Rectal smooth muscle tissue (tissue), 1 donor: ENCODE measurements at regions not wholly inside any gene's neighbourhood (a gene's known extent, or its start where the extent isn't known, plus 50 kb on each side); places are given as distances from the start of the nearest gene placed in this dataset.

Source experiments
- H3K27ac ChIP-seq: one replicate; pipeline ENCODE4 v1.7.0; 2013; ENCODE audit warnings: low read depth, low read length, inconsistent platforms
- H3K27me3 ChIP-seq: one replicate; pipeline ENCODE4 v1.7.0; 2013; ENCODE audit warnings: low read length; ENCODE audit not compliant: control insufficient read depth, insufficient read depth
- H3K36me3 ChIP-seq: one replicate; pipeline ENCODE4 v1.7.0; 2013; ENCODE audit warnings: low read length; ENCODE audit not compliant: control insufficient read depth, insufficient read depth
- H3K4me1 ChIP-seq: one replicate; pipeline ENCODE4 v1.7.0; 2013; ENCODE audit warnings: low read length; ENCODE audit not compliant: control insufficient read depth, insufficient read depth
- H3K4me3 ChIP-seq: one replicate; pipeline ENCODE4 v1.7.0; 2013; ENCODE audit warnings: low read length
- H3K9ac ChIP-seq: one replicate; pipeline ENCODE4 v1.7.0; 2013; ENCODE audit warnings: low read length

DNA sequence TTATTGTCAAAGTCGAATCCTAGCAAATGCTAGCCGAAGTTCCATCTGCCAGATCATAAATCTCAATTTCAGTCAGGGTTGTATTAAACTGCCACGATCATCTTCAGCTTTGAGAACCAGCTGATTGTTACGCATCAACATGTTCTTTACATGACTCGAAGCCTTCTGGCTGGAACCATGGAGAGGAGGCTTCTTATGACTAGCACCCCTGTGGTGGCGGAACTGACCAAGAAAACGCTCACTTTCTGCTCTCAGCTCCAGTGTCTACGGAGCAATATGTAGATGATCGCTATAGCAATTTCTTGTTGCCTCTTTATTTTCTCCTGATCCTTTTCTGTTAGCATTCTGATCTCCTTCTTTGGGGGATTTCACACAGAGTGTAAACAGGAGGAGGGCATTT lies 479.4 kb upstream of the SLC35B3 start:
- Histone ChIP-seq H3K36me3 (no peaks in the 10 kb centered on the region), H3K4me3 (no peak overlapping the region), H3K4me1 (no peaks in the 10 kb centered on the region), H3K9ac (no peak overlapping the region), H3K27ac (no peak overlapping the region), H3K27me3 (no peaks in the 10 kb centered on the region)

- H3K4me1 ChIP-seq = no peaks in the 10 kb centered on the region
- H3K27me3 ChIP-seq = no peaks in the 10 kb centered on the region
- H3K4me3 ChIP-seq = no peak overlapping the region
- no peak overlapping the region for H3K9ac ChIP-seq
- H3K27ac ChIP-seq = no peak overlapping the region
- no peaks in the 10 kb centered on the region for H3K36me3 ChIP-seq
These were observed 473.3 kb upstream of the SLC35B3 start for GRCh38 chr6:8908638-8909037.

- Histone ChIP-seq H3K4me1 (no peaks in the 10 kb centered on the region), H3K36me3 (no peaks in the 10 kb centered on the region), H3K4me3 (no peak overlapping the region), H3K27me3 (no peaks in the 10 kb centered on the region), H3K9ac (no peak overlapping the region), H3K27ac (no peak overlapping the region)
These were observed 471.4 kb upstream of the SLC35B3 start for GRCh38 chr6:8906699-8907098.

DNA sequence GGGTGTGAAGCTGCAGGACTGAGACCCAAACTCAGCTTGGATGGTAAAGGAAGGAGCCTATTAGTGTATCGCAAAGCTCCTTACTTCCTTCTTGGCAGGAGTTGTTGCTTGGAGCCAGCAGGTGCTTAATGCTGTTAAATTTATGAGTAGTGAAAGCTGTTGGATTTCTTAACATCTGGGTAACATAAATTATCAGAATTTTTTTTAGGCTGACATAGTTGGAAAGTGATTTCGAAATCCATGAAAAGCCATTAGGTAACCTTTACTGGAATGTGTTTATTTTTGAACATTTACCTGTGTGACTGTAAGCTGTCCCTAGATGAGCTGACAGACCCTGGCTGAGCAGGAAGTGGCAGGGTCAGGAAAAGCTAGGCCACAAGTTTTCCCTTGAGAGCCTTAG lies 470.4 kb upstream of the SLC35B3 start:
- H3K4me3 ChIP-seq = no peak overlapping the region

GRCh38 chr6:8904754-8905153 lies 469.4 kb upstream of the SLC35B3 start:
- Histone ChIP-seq H3K27ac (no peak overlapping the region), H3K4me1 (no peaks in the 10 kb centered on the region), H3K27me3 (no peaks in the 10 kb centered on the region), H3K9ac (no peak overlapping the region), H3K36me3 (no peaks in the 10 kb centered on the region), H3K4me3 (no peak overlapping the region)

More for the DNA sequence above, 470.4 kb upstream of the SLC35B3 start:
- Histone ChIP-seq H3K36me3 (no peaks in the 10 kb centered on the region), H3K9ac (no peak overlapping the region), H3K27me3 (no peaks in the 10 kb centered on the region), H3K4me1 (no peaks in the 10 kb centered on the region), H3K27ac (no peak overlapping the region)

DNA sequence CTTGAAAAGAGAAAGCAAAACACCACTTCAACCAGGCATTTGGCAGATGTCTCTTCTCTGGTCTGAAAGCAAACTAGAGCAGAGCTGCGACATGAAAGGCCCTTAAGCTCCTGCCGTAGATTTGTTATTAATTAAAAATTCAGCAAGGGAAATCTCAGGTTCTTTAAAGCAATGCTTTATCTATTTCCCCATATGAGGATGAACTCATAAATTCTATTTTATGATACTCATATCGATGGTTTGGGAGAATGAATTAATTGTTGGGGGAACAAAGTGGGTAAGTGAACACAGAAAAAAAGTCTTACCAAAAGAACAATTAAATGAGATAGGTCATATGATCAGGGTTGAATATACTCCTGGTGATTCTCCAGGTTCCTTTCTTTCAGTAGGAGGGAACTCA lies 464.7 kb upstream of the SLC35B3 start:
- Histone ChIP-seq H3K27me3 (no peaks in the 10 kb centered on the region), H3K9ac (no peak overlapping the region), H3K4me1 (no peaks in the 10 kb centered on the region), H3K4me3 (no peak overlapping the region), H3K36me3 (no peaks in the 10 kb centered on the region), H3K27ac (no peak overlapping the region)

DNA sequence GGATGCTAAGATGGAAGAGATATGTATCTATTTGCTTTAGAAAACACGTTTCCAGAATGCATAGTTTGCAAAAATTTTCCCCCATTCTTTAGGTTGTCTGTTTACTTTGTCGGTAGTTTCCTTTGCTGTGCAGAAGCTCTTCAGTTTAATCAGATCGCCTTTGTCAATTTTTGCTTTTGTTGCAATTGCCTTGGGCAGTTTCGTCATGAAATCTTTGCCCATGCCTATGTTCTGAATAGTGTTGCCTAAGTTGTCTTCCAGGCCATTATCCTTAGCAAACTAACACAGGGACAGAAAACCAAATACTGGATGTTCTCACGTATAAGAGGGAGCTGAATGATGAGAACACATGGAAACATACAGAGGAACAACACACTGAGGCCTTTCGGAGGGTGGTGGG lies 454.2 kb upstream of the SLC35B3 start:
- H3K4me3 ChIP-seq = no peak overlapping the region
- no peaks in the 10 kb centered on the region for H3K36me3 ChIP-seq
- no peak overlapping the region for H3K9ac ChIP-seq
- H3K4me1 ChIP-seq = no peaks in the 10 kb centered on the region
- H3K27me3 ChIP-seq = no peaks in the 10 kb centered on the region
- no peak overlapping the region for H3K27ac ChIP-seq

GRCh38 chr6:8888468-8888867 lies 453.1 kb upstream of the SLC35B3 start:
- H3K4me1 ChIP-seq = no peaks in the 10 kb centered on the region
- no peak overlapping the region for H3K4me3 ChIP-seq
- H3K9ac ChIP-seq = no peak overlapping the region
- H3K27me3 ChIP-seq = no peaks in the 10 kb centered on the region
- no peak overlapping the region for H3K27ac ChIP-seq
- no peaks in the 10 kb centered on the region for H3K36me3 ChIP-seq

- Histone ChIP-seq H3K4me1 (no peaks in the 10 kb centered on the region), H3K9ac (no peak overlapping the region), H3K4me3 (no peak overlapping the region), H3K36me3 (no peaks in the 10 kb centered on the region), H3K27ac (no peak overlapping the region), H3K27me3 (no peaks in the 10 kb centered on the region)
These were observed 446.3 kb upstream of the SLC35B3 start for GRCh38 chr6:8881663-8882062.

DNA sequence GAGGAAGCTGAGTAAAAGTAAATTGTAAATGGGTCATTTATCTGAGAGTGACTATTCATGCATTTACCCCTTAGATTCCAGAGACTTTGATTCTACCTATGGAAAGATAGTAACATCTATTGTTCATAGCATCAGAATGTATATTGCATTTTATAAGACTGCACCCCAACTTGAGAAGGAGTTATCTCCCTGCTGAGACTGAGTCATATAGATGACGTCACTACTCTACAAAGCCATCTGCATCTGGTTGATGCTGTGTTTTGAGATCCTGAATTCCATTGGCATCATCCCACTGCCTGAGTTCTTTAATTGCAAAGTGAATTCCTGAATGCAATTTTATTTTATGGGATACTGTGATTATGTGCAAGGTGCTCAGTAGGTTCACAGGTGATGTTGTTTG lies 444.0 kb upstream of the SLC35B3 start:
- Histone ChIP-seq H3K4me1 (no peaks in the 10 kb centered on the region), H3K27me3 (no peaks in the 10 kb centered on the region), H3K4me3 (no peak overlapping the region), H3K36me3 (no peaks in the 10 kb centered on the region), H3K9ac (no peak overlapping the region), H3K27ac (no peak overlapping the region)

DNA sequence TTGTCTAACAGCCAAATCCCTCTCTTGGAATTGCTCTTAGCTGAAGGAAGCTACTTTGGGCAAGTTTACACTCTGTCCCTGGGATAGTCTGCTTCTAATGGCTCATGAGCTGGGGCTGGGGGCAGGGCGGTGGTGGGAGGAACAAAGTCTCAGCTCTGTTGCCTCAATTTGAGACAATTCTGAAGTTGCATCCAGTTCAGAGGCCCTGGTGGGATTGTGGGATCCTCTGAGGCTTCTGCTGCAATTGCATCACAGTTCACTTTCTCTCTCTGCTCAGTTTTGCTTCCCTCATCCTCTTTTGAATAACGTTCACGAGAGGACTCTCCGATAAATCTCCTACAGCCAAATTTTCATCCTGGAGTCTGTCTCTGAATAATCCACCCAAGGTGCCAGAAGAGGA lies 440.6 kb upstream of the SLC35B3 start:
- no peaks in the 10 kb centered on the region for H3K36me3 ChIP-seq
- no peaks in the 10 kb centered on the region for H3K27me3 ChIP-seq
- H3K9ac ChIP-seq = no peak overlapping the region
- no peaks in the 10 kb centered on the region for H3K4me1 ChIP-seq
- H3K27ac ChIP-seq = no peak overlapping the region
- no peak overlapping the region for H3K4me3 ChIP-seq

GRCh38 chr6:8872589-8872988 lies 437.2 kb upstream of the SLC35B3 start:
- Histone ChIP-seq H3K27me3 (no peaks in the 10 kb centered on the region), H3K36me3 (no peaks in the 10 kb centered on the region), H3K27ac (no peak overlapping the region), H3K9ac (no peak overlapping the region), H3K4me3 (no peak overlapping the region), H3K4me1 (no peaks in the 10 kb centered on the region)

DNA sequence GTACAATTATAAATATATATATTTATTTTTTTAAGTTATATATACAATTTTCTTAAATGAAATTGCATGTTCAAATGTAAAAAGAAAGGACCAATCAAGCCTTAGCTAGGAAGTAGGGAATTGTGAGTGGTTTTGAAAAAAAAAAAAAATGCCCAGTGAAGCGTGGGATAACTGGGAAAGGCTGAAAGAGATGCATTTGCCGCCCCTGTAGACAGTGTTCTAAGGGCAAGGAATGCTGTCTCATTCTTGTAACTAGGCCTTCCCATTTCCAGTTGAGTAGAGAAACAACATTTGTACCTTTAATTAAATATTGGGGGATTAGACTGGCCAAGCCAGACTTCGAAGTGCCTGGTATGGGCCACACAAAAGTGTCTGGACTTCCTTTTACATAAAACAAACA lies 430.1 kb upstream of the SLC35B3 start:
- no peaks in the 10 kb centered on the region for H3K4me1 ChIP-seq
- H3K4me3 ChIP-seq = no peak overlapping the region
- no peak overlapping the region for H3K9ac ChIP-seq
- H3K27me3 ChIP-seq = no peaks in the 10 kb centered on the region
- no peak overlapping the region for H3K27ac ChIP-seq
- no peaks in the 10 kb centered on the region for H3K36me3 ChIP-seq

GRCh38 chr6:8860671-8861070 lies 425.3 kb upstream of the SLC35B3 start:
- Histone ChIP-seq H3K9ac (no peak overlapping the region), H3K27me3 (no peaks in the 10 kb centered on the region), H3K4me3 (no peak overlapping the region), H3K4me1 (no peaks in the 10 kb centered on the region), H3K27ac (no peak overlapping the region), H3K36me3 (no peaks in the 10 kb centered on the region)
